Transverse colon (tissue), 3 donors: ENCODE measurements at regions not wholly inside any gene's neighbourhood (a gene's known extent, or its start where the extent isn't known, plus 50 kb on each side); places are given as distances from the start of the nearest gene placed in this dataset.

ENCODE experiments used
- EP300 ChIP-seq: sonication (generic); formaldehyde crosslinking; IDR thresholded peaks from one replicate; pipeline ENCODE4 v1.6.1; 2017; ENCODE audit warnings: antibody characterized with exemption, low read depth
- TF ChIP-seq, protein P1 (sequence below), 5 experiments: fragments of 200-600 bp in 3 of 5; fragments of 450-650 bp in 2 of 5; sonication (generic) in 3 of 5; IDR thresholded peaks; 1 replicate in 2 of 5; 2 replicates in 3 of 5; pipeline ENCODE4 v1.5.1; 2016 to 2017; ENCODE audit warnings: antibody characterized with exemption in 5 of 5, inconsistent platforms in 3 of 5, mild to moderate bottlenecking in 2 of 5, moderate library complexity in 1 of 5

DNA sequence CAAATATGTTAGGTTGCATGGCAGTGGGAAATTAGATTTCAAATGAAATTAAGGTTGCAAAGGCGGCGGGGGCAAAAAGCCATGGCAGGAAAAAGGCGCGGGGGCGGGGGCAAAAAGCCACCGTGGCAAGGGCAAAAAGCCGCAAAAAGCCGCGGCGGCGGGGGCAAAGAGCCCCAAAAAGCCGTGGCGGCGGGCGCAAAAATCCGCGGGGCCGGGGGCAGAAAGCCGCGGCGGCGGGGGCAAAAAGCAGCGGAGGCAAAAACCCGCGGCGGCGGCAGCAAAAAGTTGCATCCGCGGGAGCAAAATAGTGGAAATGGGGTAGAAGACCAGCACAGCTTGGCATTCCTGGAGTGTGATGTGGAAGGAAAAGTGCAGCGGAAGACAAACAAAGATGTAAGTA lies 417.1 kb downstream of the ANKRD30B start:
- TF ChIP-seq, protein P1, sequence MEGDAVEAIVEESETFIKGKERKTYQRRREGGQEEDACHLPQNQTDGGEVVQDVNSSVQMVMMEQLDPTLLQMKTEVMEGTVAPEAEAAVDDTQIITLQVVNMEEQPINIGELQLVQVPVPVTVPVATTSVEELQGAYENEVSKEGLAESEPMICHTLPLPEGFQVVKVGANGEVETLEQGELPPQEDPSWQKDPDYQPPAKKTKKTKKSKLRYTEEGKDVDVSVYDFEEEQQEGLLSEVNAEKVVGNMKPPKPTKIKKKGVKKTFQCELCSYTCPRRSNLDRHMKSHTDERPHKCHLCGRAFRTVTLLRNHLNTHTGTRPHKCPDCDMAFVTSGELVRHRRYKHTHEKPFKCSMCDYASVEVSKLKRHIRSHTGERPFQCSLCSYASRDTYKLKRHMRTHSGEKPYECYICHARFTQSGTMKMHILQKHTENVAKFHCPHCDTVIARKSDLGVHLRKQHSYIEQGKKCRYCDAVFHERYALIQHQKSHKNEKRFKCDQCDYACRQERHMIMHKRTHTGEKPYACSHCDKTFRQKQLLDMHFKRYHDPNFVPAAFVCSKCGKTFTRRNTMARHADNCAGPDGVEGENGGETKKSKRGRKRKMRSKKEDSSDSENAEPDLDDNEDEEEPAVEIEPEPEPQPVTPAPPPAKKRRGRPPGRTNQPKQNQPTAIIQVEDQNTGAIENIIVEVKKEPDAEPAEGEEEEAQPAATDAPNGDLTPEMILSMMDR (IDR thresholded peaks at IDR 0.05), result no peak
- no peak for TF ChIP-seq EP300
